WTC11 (cell line): ENCODE measurements at regions not wholly inside any gene's neighbourhood (a gene's known extent, or its start where the extent isn't known, plus 50 kb on each side); places are given as distances from the start of the nearest gene placed in this dataset.

ENCODE experiments used
- ATAC-seq: fragments of 200-7000 bp; cut with Tn5 transposase; 2 replicates; pipeline ENCODE4 v1.10.0; 2021; ENCODE audit warnings: mild to moderate bottlenecking, moderate library complexity
- CTCF ChIA-PET: fragments of 300-600 bp; sonication (Branson Sonifier 250); formaldehyde crosslinking; loops from one replicate; lab custom pipeline; 2021; ENCODE audit warnings: antibody characterized with exemption; lab: Charles Lee
- POLR2A ChIA-PET: fragments of 350-600 bp; sonication (Branson Sonifier 250); formaldehyde crosslinking; loops from one replicate; lab custom pipeline; 2021; ENCODE audit warnings: antibody characterized with exemption; lab: Charles Lee
- DNase-seq: peaks from one replicate; pipeline ENCODE4 v3.0.0; 2021; ENCODE audit warnings: low spot score
- H3K27ac Mint-ChIP-seq: 2 replicates; pipeline ENCODE4 v1.8.0; 2021; ENCODE audit warnings: mixed read lengths
- H3K27me3 Mint-ChIP-seq: 2 replicates; pipeline ENCODE4 v1.8.0; 2021; ENCODE audit warnings: low read depth, mild to moderate bottlenecking, moderate library complexity, mixed read lengths
- H3K36me3 Mint-ChIP-seq: 2 replicates; pipeline ENCODE4 v1.8.0; 2021; ENCODE audit warnings: mixed read lengths
- H3K4me1 Mint-ChIP-seq: 2 replicates; pipeline ENCODE4 v1.8.0; 2022; ENCODE audit warnings: mixed read lengths
- H3K4me3 Mint-ChIP-seq: 2 replicates; pipeline ENCODE4 v1.8.0; 2021; ENCODE audit warnings: mild to moderate bottlenecking, moderate library complexity, mixed read lengths
- H3K9me3 Mint-ChIP-seq: 2 replicates; pipeline ENCODE4 v1.8.0; 2021; ENCODE audit warnings: mixed read lengths
- CBFB ChIP-seq: sonication (generic); formaldehyde crosslinking; IDR thresholded peaks from 2 replicates; pipeline ENCODE4 v1.8.1; 2022; ENCODE audit warnings: mild to moderate bottlenecking, low read depth, missing genetic modification reagents
- CREB1 ChIP-seq: sonication (generic); formaldehyde crosslinking; IDR thresholded peaks from 2 replicates; pipeline ENCODE4 v1.8.0; 2023; ENCODE audit warnings: mild to moderate bottlenecking, missing genetic modification reagents
- E2F5 ChIP-seq: sonication (generic); formaldehyde crosslinking; IDR thresholded peaks from 2 replicates; pipeline ENCODE4 v1.8.1; 2022; ENCODE audit warnings: mild to moderate bottlenecking, moderate library complexity, missing genetic modification reagents
- EMX1 ChIP-seq: fragments of 250-450 bp; sonication (Bioruptor Pico); IDR thresholded peaks from 2 replicates; pipeline ENCODE4 v1.8.0; 2021; ENCODE audit warnings: mild to moderate bottlenecking
- FOXJ3 ChIP-seq: sonication (generic); formaldehyde crosslinking; IDR thresholded peaks from 2 replicates; pipeline ENCODE4 v1.9.0; 2021; ENCODE audit warnings: missing genetic modification reagents, mild to moderate bottlenecking, borderline replicate concordance
- FOXK1 ChIP-seq: sonication (generic); formaldehyde crosslinking; IDR thresholded peaks from 2 replicates; pipeline ENCODE4 v1.8.0; 2022; ENCODE audit warnings: mild to moderate bottlenecking, moderate library complexity, missing genetic modification reagents
- JUN ChIP-seq: sonication (generic); formaldehyde crosslinking; IDR thresholded peaks from 2 replicates; pipeline ENCODE4 v1.8.0; 2023; ENCODE audit warnings: mild to moderate bottlenecking, missing genetic modification reagents
- KAT7 ChIP-seq: sonication (generic); formaldehyde crosslinking; IDR thresholded peaks from 2 replicates; pipeline ENCODE4 v1.8.1; 2023; ENCODE audit warnings: missing genetic modification reagents, mild to moderate bottlenecking, borderline replicate concordance
- MYBL2 ChIP-seq: sonication (generic); formaldehyde crosslinking; IDR thresholded peaks from 2 replicates; pipeline ENCODE4 v1.8.1; 2023; ENCODE audit warnings: mild to moderate bottlenecking, moderate library complexity, missing genetic modification reagents
- NFE2L1 ChIP-seq: sonication (generic); formaldehyde crosslinking; IDR thresholded peaks from 2 replicates; pipeline ENCODE4 v1.8.1; 2023; ENCODE audit warnings: missing genetic modification reagents
- NR1H2 ChIP-seq: sonication (generic); formaldehyde crosslinking; IDR thresholded peaks from 2 replicates; pipeline ENCODE4 v1.9.0; 2021; ENCODE audit warnings: mild to moderate bottlenecking, moderate library complexity, missing genetic modification reagents
- OVOL2 ChIP-seq: fragments of 250-450 bp; sonication (Bioruptor Pico); IDR thresholded peaks from 2 replicates; pipeline ENCODE4 v1.9.0; 2021; ENCODE audit warnings: mild to moderate bottlenecking, borderline replicate concordance
- PREB ChIP-seq: sonication (generic); formaldehyde crosslinking; IDR thresholded peaks from 2 replicates; pipeline ENCODE4 v1.8.1; 2022; ENCODE audit warnings: mild to moderate bottlenecking, missing genetic modification reagents, moderate library complexity, borderline replicate concordance
- PRRX2 ChIP-seq: fragments of 250-450 bp; sonication (Bioruptor Pico); IDR thresholded peaks from 2 replicates; pipeline ENCODE4 v1.8.0; 2021; ENCODE audit warnings: mild to moderate bottlenecking
- RORB ChIP-seq: fragments of 250-450 bp; sonication (Bioruptor Pico); IDR thresholded peaks from 2 replicates; pipeline ENCODE4 v1.9.0; 2021; ENCODE audit warnings: mild to moderate bottlenecking
- TEAD1 ChIP-seq: sonication (generic); formaldehyde crosslinking; IDR thresholded peaks from 2 replicates; pipeline ENCODE4 v1.8.0; 2022; ENCODE audit warnings: mild to moderate bottlenecking, missing genetic modification reagents
- USF2 ChIP-seq: sonication (generic); formaldehyde crosslinking; IDR thresholded peaks from 2 replicates; pipeline ENCODE4 v1.8.1; 2023; ENCODE audit warnings: mild to moderate bottlenecking, missing genetic modification reagents, moderate library complexity
- ZBTB21 ChIP-seq: sonication (generic); formaldehyde crosslinking; IDR thresholded peaks from 2 replicates; pipeline ENCODE4 v1.8.1; 2023; ENCODE audit warnings: mild to moderate bottlenecking, missing genetic modification reagents, borderline replicate concordance
- ZMAT4 ChIP-seq: fragments of 250-450 bp; sonication (Bioruptor Pico); IDR thresholded peaks from 2 replicates; pipeline ENCODE4 v1.9.0; 2021; ENCODE audit warnings: mild to moderate bottlenecking
- ZNF138 ChIP-seq: sonication (generic); formaldehyde crosslinking; conservative IDR thresholded peaks from 2 replicates; pipeline ENCODE4 v1.8.1; 2022; ENCODE audit warnings: mild to moderate bottlenecking, moderate library complexity, missing genetic modification reagents
- ZNF219 ChIP-seq: sonication (generic); formaldehyde crosslinking; IDR thresholded peaks from 2 replicates; pipeline ENCODE4 v1.8.0; 2023; ENCODE audit warnings: missing genetic modification reagents, mild to moderate bottlenecking, borderline replicate concordance
- ZNF423 ChIP-seq: fragments of 250-450 bp; sonication (Bioruptor Pico); IDR thresholded peaks from 2 replicates; pipeline ENCODE4 v2.1.2; 2022; ENCODE audit warnings: mild to moderate bottlenecking, moderate library complexity
- ZSCAN18 ChIP-seq: fragments of 250-450 bp; sonication (Bioruptor Pico); IDR thresholded peaks from 2 replicates; pipeline ENCODE4 v2.1.2; 2022; ENCODE audit warnings: mild to moderate bottlenecking, moderate library complexity
- TF ChIP-seq, protein P1 (sequence below): sonication (generic); formaldehyde crosslinking; IDR thresholded peaks from 2 replicates; pipeline ENCODE4 v1.8.0; 2022; ENCODE audit warnings: mild to moderate bottlenecking, missing genetic modification reagents
- TF ChIP-seq, protein P2 (sequence below): sonication (generic); formaldehyde crosslinking; conservative IDR thresholded peaks from 2 replicates; pipeline ENCODE4 v1.8.1; 2023; ENCODE audit warnings: mild to moderate bottlenecking, low read depth, missing genetic modification reagents, moderate library complexity
- TF ChIP-seq, protein P3 (sequence below): sonication (generic); formaldehyde crosslinking; IDR thresholded peaks from 2 replicates; pipeline ENCODE4 v1.8.1; 2023; ENCODE audit warnings: mild to moderate bottlenecking, moderate library complexity, missing genetic modification reagents

DNA sequence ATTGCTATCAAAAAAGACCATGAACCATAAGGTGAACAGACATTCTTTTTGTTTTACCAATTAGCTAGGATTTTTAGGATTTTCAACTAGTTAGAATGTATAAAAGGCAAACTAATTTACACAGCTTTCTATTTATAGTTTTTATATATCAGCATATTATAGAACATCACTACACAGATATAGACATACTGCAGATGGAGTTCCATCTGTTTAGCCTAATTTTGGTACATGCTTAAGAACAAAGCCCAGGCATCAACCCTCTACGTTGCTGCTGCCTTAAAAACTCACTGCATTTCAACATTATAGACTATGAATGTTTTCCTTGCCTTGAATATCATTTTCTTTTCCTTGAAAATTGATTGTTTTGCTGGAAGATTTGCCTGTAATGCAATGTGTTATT is 2227.5 kb upstream of the C9orf72 start:
- H3K4me3 Mint-ChIP-seq: no peak overlapping the region

GRCh38 chr9:29802454-29802853 is 2229.2 kb upstream of the C9orf72 start:
- Mint-ChIP-seq H3K4me3 (no peak overlapping the region), H3K4me1 (peaks cover 6% of the 10 kb centered on the region; the same call in 1 of the 2 replicates), H3K36me3 (no peaks in the 10 kb centered on the region), H3K27ac (no peak overlapping the region), H3K27me3 (no peaks in the 10 kb centered on the region), H3K9me3 (peaks cover under 1% of the 10 kb centered on the region; the same call in 1 of the 2 replicates)
- DNase-seq (no peak), ATAC-seq (no peak)
- ChIA-PET CTCF (no interaction called here), POLR2A (no interaction called here)
- no peak for TF ChIP-seq USF2 (CRISPR knock-in tag)
- TF ChIP-seq FOXK1 (CRISPR knock-in tag): no peak
- no peak for TF ChIP-seq KAT7 (CRISPR knock-in tag)
- TF ChIP-seq CBFB (CRISPR knock-in tag): no peak
- TF ChIP-seq ZSCAN18 (CRISPR knock-in tag): no peak
- no peak for TF ChIP-seq OVOL2 (CRISPR knock-in tag)
- TF ChIP-seq, protein P1, sequence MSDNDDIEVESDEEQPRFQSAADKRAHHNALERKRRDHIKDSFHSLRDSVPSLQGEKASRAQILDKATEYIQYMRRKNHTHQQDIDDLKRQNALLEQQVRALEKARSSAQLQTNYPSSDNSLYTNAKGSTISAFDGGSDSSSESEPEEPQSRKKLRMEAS (CRISPR knock-in tag): no peak
- TF ChIP-seq ZMAT4: no peak
- TF ChIP-seq EMX1: no peak
- TF ChIP-seq TEAD1 (CRISPR knock-in tag): no peak
- TF ChIP-seq NR1H2 (CRISPR knock-in tag): no peak

More for the DNA sequence above, 2227.5 kb upstream of the C9orf72 start:
- no peak for ATAC-seq
- POLR2A ChIA-PET: no interaction called here
- Mint-ChIP-seq H3K4me1 (peaks cover 6% of the 10 kb centered on the region; the same call in 1 of the 2 replicates), H3K36me3 (no peaks in the 10 kb centered on the region), H3K27me3 (no peaks in the 10 kb centered on the region), H3K27ac (no peak overlapping the region), H3K9me3 (no peaks in the 10 kb centered on the region)
- no peak for TF ChIP-seq KAT7 (CRISPR knock-in tag)
- no peak for TF ChIP-seq ZBTB21 (CRISPR knock-in tag)
- no peak for TF ChIP-seq PRRX2 (CRISPR knock-in tag)
- TF ChIP-seq, protein P2, sequence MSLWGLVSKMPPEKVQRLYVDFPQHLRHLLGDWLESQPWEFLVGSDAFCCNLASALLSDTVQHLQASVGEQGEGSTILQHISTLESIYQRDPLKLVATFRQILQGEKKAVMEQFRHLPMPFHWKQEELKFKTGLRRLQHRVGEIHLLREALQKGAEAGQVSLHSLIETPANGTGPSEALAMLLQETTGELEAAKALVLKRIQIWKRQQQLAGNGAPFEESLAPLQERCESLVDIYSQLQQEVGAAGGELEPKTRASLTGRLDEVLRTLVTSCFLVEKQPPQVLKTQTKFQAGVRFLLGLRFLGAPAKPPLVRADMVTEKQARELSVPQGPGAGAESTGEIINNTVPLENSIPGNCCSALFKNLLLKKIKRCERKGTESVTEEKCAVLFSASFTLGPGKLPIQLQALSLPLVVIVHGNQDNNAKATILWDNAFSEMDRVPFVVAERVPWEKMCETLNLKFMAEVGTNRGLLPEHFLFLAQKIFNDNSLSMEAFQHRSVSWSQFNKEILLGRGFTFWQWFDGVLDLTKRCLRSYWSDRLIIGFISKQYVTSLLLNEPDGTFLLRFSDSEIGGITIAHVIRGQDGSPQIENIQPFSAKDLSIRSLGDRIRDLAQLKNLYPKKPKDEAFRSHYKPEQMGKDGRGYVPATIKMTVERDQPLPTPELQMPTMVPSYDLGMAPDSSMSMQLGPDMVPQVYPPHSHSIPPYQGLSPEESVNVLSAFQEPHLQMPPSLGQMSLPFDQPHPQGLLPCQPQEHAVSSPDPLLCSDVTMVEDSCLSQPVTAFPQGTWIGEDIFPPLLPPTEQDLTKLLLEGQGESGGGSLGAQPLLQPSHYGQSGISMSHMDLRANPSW (CRISPR knock-in tag): no peak
- TF ChIP-seq ZNF219 (CRISPR knock-in tag): no peak
- no peak for TF ChIP-seq ZNF138 (CRISPR knock-in tag)
- no peak for TF ChIP-seq CREB1
- TF ChIP-seq TEAD1 (CRISPR knock-in tag): no peak
- TF ChIP-seq FOXJ3 (CRISPR knock-in tag): no peak
- TF ChIP-seq RORB (CRISPR knock-in tag): no peak
- TF ChIP-seq JUN (CRISPR knock-in tag): no peak
- TF ChIP-seq NR1H2 (CRISPR knock-in tag): no peak
- TF ChIP-seq, protein P3, sequence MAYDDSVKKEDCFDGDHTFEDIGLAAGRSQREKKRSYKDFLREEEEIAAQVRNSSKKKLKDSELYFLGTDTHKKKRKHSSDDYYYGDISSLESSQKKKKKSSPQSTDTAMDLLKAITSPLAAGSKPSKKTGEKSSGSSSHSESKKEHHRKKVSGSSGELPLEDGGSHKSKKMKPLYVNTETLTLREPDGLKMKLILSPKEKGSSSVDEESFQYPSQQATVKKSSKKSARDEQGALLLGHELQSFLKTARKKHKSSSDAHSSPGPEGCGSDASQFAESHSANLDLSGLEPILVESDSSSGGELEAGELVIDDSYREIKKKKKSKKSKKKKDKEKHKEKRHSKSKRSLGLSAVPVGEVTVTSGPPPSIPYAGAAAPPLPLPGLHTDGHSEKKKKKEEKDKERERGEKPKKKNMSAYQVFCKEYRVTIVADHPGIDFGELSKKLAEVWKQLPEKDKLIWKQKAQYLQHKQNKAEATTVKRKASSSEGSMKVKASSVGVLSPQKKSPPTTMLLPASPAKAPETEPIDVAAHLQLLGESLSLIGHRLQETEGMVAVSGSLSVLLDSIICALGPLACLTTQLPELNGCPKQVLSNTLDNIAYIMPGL: no peak
- no peak for TF ChIP-seq ZNF423 (CRISPR knock-in tag)
- TF ChIP-seq CBFB (CRISPR knock-in tag): no peak
- TF ChIP-seq E2F5: no peak
- no peak for TF ChIP-seq NFE2L1 (CRISPR knock-in tag)
- TF ChIP-seq MYBL2 (CRISPR knock-in tag): no peak
- TF ChIP-seq PREB (CRISPR knock-in tag): no peak
- TF ChIP-seq USF2 (CRISPR knock-in tag): no peak
- CTCF ChIA-PET: no interaction called here
- no peak for DNase-seq
